Amniotic epithelial cell (primary cell): ENCODE measurements at regions not wholly inside any gene's neighbourhood (a gene's known extent, or its start where the extent isn't known, plus 50 kb on each side); places are given as distances from the start of the nearest gene placed in this dataset.

Experiments used
- DNase-seq: peaks from one replicate; pipeline ENCODE4 v3.0.0-alpha.2; 2010; ENCODE audit warnings: low read depth

- DNase-seq = no peak
Measured at GRCh38 chr16:6131526-6132050, 1034.0 kb upstream of the EEF2KMT start.

GRCh38 chr16:6125483-6126259 lies 1028.1 kb upstream of the EEF2KMT start:
- no peak for DNase-seq

GRCh38 chr16:6124136-6124535 lies 1026.5 kb upstream of the EEF2KMT start:
- no peak for DNase-seq

- no peak for DNase-seq
Measured at GRCh38 chr16:6122401-6122800, 1024.8 kb upstream of the EEF2KMT start.

- no peak for DNase-seq
Measured at GRCh38 chr16:6114691-6115090, 1017.1 kb upstream of the EEF2KMT start.

GRCh38 chr16:6113749-6114148 lies 1016.2 kb upstream of the EEF2KMT start:
- no peak for DNase-seq

- DNase-seq = no peak
Measured at GRCh38 chr16:6112700-6113099, 1015.1 kb upstream of the EEF2KMT start.

GRCh38 chr16:6111390-6111789 lies 1013.8 kb upstream of the EEF2KMT start:
- DNase-seq = no peak

GRCh38 chr16:6110346-6110745 lies 1012.8 kb upstream of the EEF2KMT start:
- DNase-seq = no peak

GRCh38 chr16:6106061-6106460 lies 1008.5 kb upstream of the EEF2KMT start:
- no peak for DNase-seq

GRCh38 chr16:6105115-6105514 lies 1007.5 kb upstream of the EEF2KMT start:
- no peak for DNase-seq

- DNase-seq = no peak
Measured at GRCh38 chr16:6104428-6104827, 1006.8 kb upstream of the EEF2KMT start.

GRCh38 chr16:6103561-6103960 lies 1006.0 kb upstream of the EEF2KMT start:
- DNase-seq = no peak

GRCh38 chr16:6099102-6099501 lies 1001.5 kb upstream of the EEF2KMT start:
- no peak for DNase-seq

GRCh38 chr16:6096931-6097670 lies 999.5 kb upstream of the EEF2KMT start:
- DNase-seq = no peak

- no peak for DNase-seq
Measured at GRCh38 chr16:6095414-6095813, 997.8 kb upstream of the EEF2KMT start.

GRCh38 chr16:6091021-6091420 lies 993.4 kb upstream of the EEF2KMT start:
- no peak for DNase-seq

- DNase-seq = no peak
Measured at GRCh38 chr16:6081320-6081976, 983.9 kb upstream of the EEF2KMT start.

GRCh38 chr16:6076631-6077030 lies 979.0 kb upstream of the EEF2KMT start:
- DNase-seq = no peak

- DNase-seq = no peak
Measured at GRCh38 chr16:6068063-6068462, 970.5 kb upstream of the EEF2KMT start.

- no peak for DNase-seq
Measured at GRCh38 chr16:6066652-6067051, 969.1 kb upstream of the EEF2KMT start.

GRCh38 chr16:6063526-6063925 lies 965.9 kb upstream of the EEF2KMT start:
- DNase-seq = no peak

- DNase-seq = no peak
Measured at GRCh38 chr16:6059671-6060070, 962.1 kb upstream of the EEF2KMT start.
